ENCODE measurements at regions not wholly inside any gene's neighbourhood (a gene's known extent, or its start where the extent isn't known, plus 50 kb on each side); places are given as distances from the start of the nearest gene placed in this dataset.
"Not testable (repeated sequence)": the region's sequence is repeated elsewhere in the genome, so short reads cannot be mapped to it uniquely, and the experiment has no call there.

- Mint-ChIP-seq H3K27me3 (ENCODE audit: low read depth) (no peaks in the 10 kb centered on the region), H3K36me3 (ENCODE audit: low read depth) (no peaks in the 10 kb centered on the region), H3K27ac (no peak overlapping the region), H3K4me3 (no peak overlapping the region), H3K4me1 (no peaks in the 10 kb centered on the region), H3K9me3 (no peaks in the 10 kb centered on the region)
- TF ChIP-seq CTCF (IDR thresholded peaks at IDR 0.05; ENCODE audit: unreplicated experiment in 3 of 3), result no peak
These were observed 161.5 kb upstream of the CDKN2B start for GRCh38 chr9:22170556-22170955.

GRCh38 chr9:22170990-22171670 is 162.0 kb upstream of the CDKN2B start:
- Mint-ChIP-seq H3K4me1 (no peaks in the 10 kb centered on the region), H3K4me3 (no peak overlapping the region), H3K9me3 (peaks cover under 1% of the 10 kb centered on the region), H3K27me3 (ENCODE audit: low read depth) (no peaks in the 10 kb centered on the region), H3K27ac (no peak overlapping the region), H3K36me3 (ENCODE audit: low read depth) (no peaks in the 10 kb centered on the region)
- TF ChIP-seq CTCF (IDR thresholded peaks at IDR 0.05; ENCODE audit: unreplicated experiment in 3 of 3), result no peak

- Mint-ChIP-seq H3K4me3 (no peak overlapping the region), H3K9me3 (peaks cover 4% of the 10 kb centered on the region), H3K36me3 (ENCODE audit: low read depth) (no peaks in the 10 kb centered on the region), H3K27me3 (ENCODE audit: low read depth) (no peaks in the 10 kb centered on the region), H3K27ac (no peak overlapping the region), H3K4me1 (no peaks in the 10 kb centered on the region)
- TF ChIP-seq CTCF (IDR thresholded peaks at IDR 0.05; ENCODE audit: unreplicated experiment in 3 of 3), result no peak
These were observed 162.6 kb upstream of the CDKN2B start for GRCh38 chr9:22171691-22172090.

GRCh38 chr9:22173908-22174307 is 164.8 kb upstream of the CDKN2B start:
- H3K4me1 Mint-ChIP-seq, result no peaks in the 10 kb centered on the region
- H3K36me3 Mint-ChIP-seq (ENCODE audit: low read depth), result no peaks in the 10 kb centered on the region
- H3K27ac Mint-ChIP-seq, result no peak overlapping the region
- H3K9me3 Mint-ChIP-seq, result peaks cover 4% of the 10 kb centered on the region
- no peaks in the 10 kb centered on the region for H3K27me3 Mint-ChIP-seq (ENCODE audit: low read depth)
- no peak for TF ChIP-seq CTCF (IDR thresholded peaks at IDR 0.05; ENCODE audit: unreplicated experiment in 3 of 3)
- H3K4me3 Mint-ChIP-seq, result no peak overlapping the region

- TF ChIP-seq CTCF (IDR thresholded peaks at IDR 0.05; ENCODE audit: unreplicated experiment in 3 of 3), result no peak
- Mint-ChIP-seq H3K27me3 (ENCODE audit: low read depth) (no peaks in the 10 kb centered on the region), H3K4me3 (no peak overlapping the region), H3K9me3 (peaks cover 9% of the 10 kb centered on the region), H3K36me3 (ENCODE audit: low read depth) (no peaks in the 10 kb centered on the region), H3K27ac (no peak overlapping the region), H3K4me1 (no peaks in the 10 kb centered on the region)
These were observed 167.0 kb upstream of the CDKN2B start for GRCh38 chr9:22175972-22176545.

- not testable (repeated sequence) for H3K27ac Mint-ChIP-seq; H3K4me1 Mint-ChIP-seq; H3K4me3 Mint-ChIP-seq; H3K27me3 Mint-ChIP-seq (ENCODE audit: low read depth); H3K9me3 Mint-ChIP-seq; H3K36me3 Mint-ChIP-seq (ENCODE audit: low read depth)
These were observed 171.9 kb upstream of the CDKN2B start for GRCh38 chr9:22181021-22181420.

All from nephron (organoid).